Gastrocnemius medialis (tissue), 4 donors: ENCODE measurements at regions not wholly inside any gene's neighbourhood (a gene's known extent, or its start where the extent isn't known, plus 50 kb on each side); places are given as distances from the start of the nearest gene placed in this dataset.

ENCODE experiments used
- ATAC-seq, 2 donors: fragments of 150-250 bp; one replicate each; pipeline ENCODE4 v1.9.1; 2016
- DNase-seq, 2 donors: peaks; one replicate each; pipeline ENCODE4 v3.0.0-alpha.2; 2019
- H3K27ac ChIP-seq, 4 donors: fragments of 200-600 bp; sonication (generic); 1 replicate in 1 of 4; 2 replicates in 3 of 4; pipeline ENCODE4 v1.5.1; 2016 to 2018; ENCODE audit warnings: mild to moderate bottlenecking in 2 of 4, moderate library complexity in 1 of 4
- H3K27me3 ChIP-seq, 3 donors: fragments of 200-600 bp; sonication (generic) in 2 of 3; 1 replicate in 1 of 3; 2 replicates in 2 of 3; pipeline versions ENCODE4 v1.5.1 to v1.6.0; 2016 to 2019; ENCODE audit warnings: mild to moderate bottlenecking in 1 of 3, moderate library complexity in 1 of 3
- H3K36me3 ChIP-seq, 2 donors: fragments of 200-600 bp; sonication (generic) in 1 of 2; one replicate each; pipeline ENCODE4 v1.5.1; 2017 to 2018
- H3K4me1 ChIP-seq, 2 donors: fragments of 200-600 bp; sonication (generic) in 1 of 2; one replicate each; pipeline ENCODE4 v1.5.1; 2016 to 2017; ENCODE audit warnings: mild to moderate bottlenecking in 2 of 2
- H3K4me3 ChIP-seq, 4 donors: fragments of 200-600 bp; sonication (generic) in 3 of 4; 1 replicate in 1 of 4; 2 replicates in 3 of 4; pipeline ENCODE4 v1.5.1; 2016 to 2019; ENCODE audit warnings: mild to moderate bottlenecking in 2 of 4
- H3K9me3 ChIP-seq, 3 donors: fragments of 200-600 bp; sonication (generic) in 2 of 3; 1 replicate in 1 of 3; 2 replicates in 2 of 3; pipeline ENCODE4 v1.5.1; 2016 to 2019
- CTCF ChIP-seq, 5 experiments: fragments of 450-650 bp in 3 of 5; fragments of 200-600 bp in 2 of 5; sonication (generic) in 2 of 5; IDR thresholded peaks in 4 of 5; conservative IDR thresholded peaks in 1 of 5; 1 replicate in 4 of 5; 2 replicates in 1 of 5; pipeline ENCODE4 v1.5.1; 2016 to 2019; ENCODE audit warnings: antibody characterized with exemption in 5 of 5, mild to moderate bottlenecking in 3 of 5, moderate library complexity in 3 of 5
- POLR2A ChIP-seq, 2 donors: fragments of 450-650 bp; IDR thresholded peaks; one replicate each; pipeline ENCODE4 v1.6.1; 2017; ENCODE audit warnings: antibody characterized with exemption in 2 of 2, mild to moderate bottlenecking in 2 of 2, moderate library complexity in 2 of 2
- in situ Hi-C, 4 donors: fragments of 200-750 bp; cut with MboI; loops; one replicate each; pipeline versions ENCODE4 v1.15.0 to v1.8.0; 2017; ENCODE audit warnings: low sequenced_read_pairs in 4 of 4
- intact Hi-C: fragments of 100-400 bp; cut with DNase I; formaldehyde crosslinking; loops from one replicate; pipeline ENCODE4 v1.15.1; 2023; ENCODE audit warnings: low total_unique reads

- DNase-seq (no peak), ATAC-seq (no peak)
- H3K4me1 ChIP-seq: no peaks in the 10 kb centered on the region
- no peak for TF ChIP-seq POLR2A (IDR thresholded peaks at IDR 0.05)
- no peak for TF ChIP-seq CTCF (IDR thresholded peaks at IDR 0.05 in 4 of 5, conservative IDR thresholded peaks at IDR 0.05 in 1 of 5)
- no peaks in the 10 kb centered on the region for H3K27me3 ChIP-seq
- intact Hi-C loops (no loop called here), in situ Hi-C loops (no loop called here)
- H3K9me3 ChIP-seq: no peaks in the 10 kb centered on the region
- no peak overlapping the region for H3K27ac ChIP-seq
- H3K4me3 ChIP-seq: no peak overlapping the region
- no peaks in the 10 kb centered on the region for H3K36me3 ChIP-seq
Measured at GRCh38 chr5:28927559-28928326, 1889.4 kb upstream of the CDH9 start.

- Histone ChIP-seq H3K36me3 (no peaks in the 10 kb centered on the region), H3K4me1 (no peaks in the 10 kb centered on the region), H3K4me3 (no peak overlapping the region), H3K27ac (no peak overlapping the region), H3K9me3 (no peaks in the 10 kb centered on the region), H3K27me3 (no peaks in the 10 kb centered on the region)
- DNase-seq: no peak
- in situ Hi-C loops: no loop called here
- TF ChIP-seq POLR2A (IDR thresholded peaks at IDR 0.05) (no peak), CTCF (IDR thresholded peaks at IDR 0.05 in 4 of 5, conservative IDR thresholded peaks at IDR 0.05 in 1 of 5) (no peak)
- intact Hi-C loops: no loop called here
- ATAC-seq: no peak
Measured at GRCh38 chr5:28926422-28926821, 1888.0 kb upstream of the CDH9 start.

- Histone ChIP-seq H3K27me3 (no peaks in the 10 kb centered on the region), H3K9me3 (no peaks in the 10 kb centered on the region), H3K36me3 (no peaks in the 10 kb centered on the region), H3K27ac (no peak overlapping the region), H3K4me3 (no peak overlapping the region), H3K4me1 (no peaks in the 10 kb centered on the region)
- no peak for DNase-seq
- TF ChIP-seq POLR2A (IDR thresholded peaks at IDR 0.05) (no peak), CTCF (IDR thresholded peaks at IDR 0.05 in 4 of 5, conservative IDR thresholded peaks at IDR 0.05 in 1 of 5) (no peak)
- ATAC-seq: no peak
- in situ Hi-C loops (no loop called here), intact Hi-C loops (no loop called here)
Measured at GRCh38 chr5:28917631-28918030, 1879.2 kb upstream of the CDH9 start.

GRCh38 chr5:28914297-28914696 is 1875.9 kb upstream of the CDH9 start:
- Histone ChIP-seq H3K4me3 (no peak overlapping the region), H3K36me3 (no peaks in the 10 kb centered on the region), H3K27ac (no peak overlapping the region), H3K27me3 (no peaks in the 10 kb centered on the region), H3K9me3 (no peaks in the 10 kb centered on the region), H3K4me1 (no peaks in the 10 kb centered on the region)
- DNase-seq: no peak
- no peak for ATAC-seq
- TF ChIP-seq POLR2A (IDR thresholded peaks at IDR 0.05): no peak
- no peak for TF ChIP-seq CTCF (IDR thresholded peaks at IDR 0.05 in 4 of 5, conservative IDR thresholded peaks at IDR 0.05 in 1 of 5)
- in situ Hi-C loops (no loop called here), intact Hi-C loops (no loop called here)

- intact Hi-C loops (no loop called here), in situ Hi-C loops (no loop called here)
- H3K4me3 ChIP-seq: no peak overlapping the region
- DNase-seq: no peak
- no peaks in the 10 kb centered on the region for H3K27me3 ChIP-seq
- no peak for ATAC-seq
- H3K27ac ChIP-seq: no peak overlapping the region
- no peak for TF ChIP-seq CTCF (IDR thresholded peaks at IDR 0.05 in 4 of 5, conservative IDR thresholded peaks at IDR 0.05 in 1 of 5)
- TF ChIP-seq POLR2A (IDR thresholded peaks at IDR 0.05): no peak
- H3K9me3 ChIP-seq: no peaks in the 10 kb centered on the region
- H3K36me3 ChIP-seq: no peaks in the 10 kb centered on the region
- H3K4me1 ChIP-seq: no peaks in the 10 kb centered on the region
Measured at GRCh38 chr5:28903643-28904042, 1865.3 kb upstream of the CDH9 start.
